Pons (tissue), 1 donor: ENCODE measurements at regions not wholly inside any gene's neighbourhood (a gene's known extent, or its start where the extent isn't known, plus 50 kb on each side); places are given as distances from the start of the nearest gene placed in this dataset.
"Not testable (repeated sequence)": the region's sequence is repeated elsewhere in the genome, so short reads cannot be mapped to it uniquely, and the experiment has no call there.

Experiments
- DNase-seq: peaks from one replicate; pipeline ENCODE4 v3.0.0-alpha.2; 2016; ENCODE audit warnings: low spot score

DNA sequence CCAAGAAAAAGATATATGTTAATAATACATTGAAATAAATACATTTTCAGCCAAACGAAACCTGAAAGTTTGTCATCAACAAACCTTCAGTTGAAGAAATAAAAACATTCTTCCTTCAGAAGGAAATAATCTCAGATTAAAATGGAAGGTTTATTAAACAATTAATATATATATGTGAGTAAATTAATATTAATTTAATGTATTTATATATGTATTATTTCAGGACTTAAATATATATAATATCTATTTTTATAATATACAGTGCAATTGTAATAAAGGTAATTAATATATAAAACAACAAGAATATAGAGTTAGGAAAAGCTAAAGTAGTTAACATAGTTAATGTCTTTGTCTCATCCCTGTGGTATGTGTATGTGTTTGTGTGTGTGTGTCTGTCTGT is 102.2 kb upstream of the CDC14C start:
- no peak for DNase-seq

- DNase-seq: peak; percentile 92
Measured at GRCh38 chr7:48832303-48832845, 92.0 kb upstream of the CDC14C start.

DNA sequence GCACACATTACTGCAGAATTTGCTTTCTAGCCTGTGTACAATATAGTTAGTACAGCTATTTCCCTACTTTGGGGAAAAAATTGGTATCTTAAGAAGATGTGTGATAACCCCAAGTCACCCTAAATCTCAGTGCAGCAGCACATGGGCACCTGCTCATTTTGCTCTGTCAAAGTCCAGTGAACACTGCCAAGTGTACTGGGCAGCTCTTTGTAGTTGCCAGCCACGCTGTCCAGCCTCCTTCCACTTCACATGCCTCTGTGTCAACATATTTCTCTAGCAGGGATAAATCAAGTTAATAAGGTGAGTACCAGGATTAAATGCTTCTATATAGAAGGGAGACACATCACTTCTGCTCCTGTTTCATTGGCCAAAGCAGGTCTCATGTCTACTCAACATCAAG is 87.1 kb upstream of the CDC14C start:
- DNase-seq: no peak

DNA sequence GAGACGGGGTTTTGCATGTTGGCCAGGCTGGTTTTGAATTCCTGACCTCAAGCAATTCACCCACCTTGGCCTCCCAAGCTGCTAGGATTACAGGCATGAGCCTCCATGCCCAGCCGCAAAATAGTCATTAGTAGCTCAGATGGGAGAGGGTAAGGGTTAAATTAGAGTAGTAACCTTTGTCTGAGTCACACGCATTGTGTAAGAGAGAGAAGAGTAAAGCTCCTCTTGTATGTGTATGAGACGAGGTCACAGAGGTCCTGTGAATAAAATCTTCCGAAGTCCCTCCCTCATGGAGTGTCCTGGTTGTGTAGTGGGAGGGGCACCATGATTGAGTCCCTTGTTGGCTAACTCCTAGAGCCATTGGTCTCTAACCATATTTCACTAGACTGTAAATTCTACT is 85.2 kb upstream of the CDC14C start:
- no peak for DNase-seq

- DNase-seq: no peak
Measured at GRCh38 chr7:48841739-48842138, 82.6 kb upstream of the CDC14C start.

GRCh38 chr7:48847917-48848316 is 76.4 kb upstream of the CDC14C start:
- no peak for DNase-seq

DNA sequence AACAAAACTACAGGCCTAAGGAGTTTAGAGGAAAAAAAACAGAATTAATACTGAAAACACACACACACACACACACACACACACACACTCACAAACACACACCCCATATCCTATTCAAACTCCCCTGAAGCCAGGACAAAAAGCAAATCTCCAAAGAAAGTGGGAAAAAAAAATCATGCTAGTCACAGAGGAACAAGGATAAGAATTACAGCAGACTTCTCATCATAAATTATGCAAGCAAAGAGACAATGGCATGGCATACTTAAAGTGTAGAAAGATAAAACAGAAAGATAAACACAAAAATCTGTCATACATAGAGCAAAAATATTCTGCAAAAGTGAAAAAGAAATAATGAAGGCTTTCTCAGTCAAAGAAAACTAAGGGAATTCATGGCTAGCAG is 63.9 kb upstream of the CDC14C start:
- DNase-seq: not testable (repeated sequence)

DNA sequence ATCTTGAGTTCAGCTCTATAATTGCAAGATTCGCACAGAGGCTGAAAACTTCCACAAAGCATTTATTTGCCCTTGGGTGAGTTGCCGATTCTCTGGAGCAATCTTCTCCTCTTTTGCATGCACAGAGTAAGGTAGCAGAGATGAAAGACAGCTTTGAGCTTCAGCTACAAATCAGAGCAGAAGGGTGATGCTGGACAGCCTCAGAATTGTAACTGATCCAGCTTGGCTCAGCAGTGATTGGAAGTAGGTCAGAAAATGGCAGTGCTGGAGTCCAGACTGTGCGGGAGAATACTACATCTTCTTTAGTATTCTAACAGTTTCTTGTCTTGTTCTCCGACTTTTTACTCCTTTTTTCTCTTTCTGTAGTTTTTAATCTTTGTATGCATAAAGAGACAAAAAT is 55.4 kb upstream of the CDC14C start:
- peak; percentile 61 for DNase-seq

DNA sequence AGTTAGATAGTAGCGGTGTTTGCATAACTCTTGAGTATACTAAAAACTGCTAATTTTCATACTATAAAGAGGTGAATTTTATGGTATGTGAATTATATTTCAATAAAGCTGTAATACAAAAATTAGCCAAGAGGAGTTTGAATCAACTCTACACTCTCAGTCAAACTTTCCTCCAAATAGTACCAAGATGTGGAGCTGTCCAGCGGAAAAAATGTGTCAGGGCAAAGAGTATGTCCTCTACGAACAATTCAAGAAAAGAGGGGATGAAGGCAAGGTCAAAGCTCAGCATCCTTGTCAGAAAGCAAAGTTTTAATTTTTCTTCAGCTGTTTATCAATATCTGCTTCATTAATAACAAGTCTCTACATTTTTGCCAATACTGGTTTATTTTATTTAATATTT is 51.8 kb upstream of the CDC14C start:
- no peak for DNase-seq
